ENCODE measurements at regions not wholly inside any gene's neighbourhood (a gene's known extent, or its start where the extent isn't known, plus 50 kb on each side); places are given as distances from the start of the nearest gene placed in this dataset.
"Not testable (repeated sequence)": the region's sequence is repeated elsewhere in the genome, so short reads cannot be mapped to it uniquely, and the experiment has no call there.

GRCh38 chr6:86730772-86731171 is 206.6 kb upstream of the HTR1E start:
- DNase-seq: not testable (repeated sequence)

GRCh38 chr6:86730216-86730615 is 207.1 kb upstream of the HTR1E start:
- DNase-seq: no peak

- DNase-seq: no peak
These were observed 208.4 kb upstream of the HTR1E start for GRCh38 chr6:86728976-86729375.

- no peak for DNase-seq
These were observed 212.6 kb upstream of the HTR1E start for GRCh38 chr6:86724695-86725094.

GRCh38 chr6:86723729-86724128 is 213.6 kb upstream of the HTR1E start:
- no peak for DNase-seq

GRCh38 chr6:86723151-86723550 is 214.2 kb upstream of the HTR1E start:
- DNase-seq: no peak

GRCh38 chr6:86722131-86722530 is 215.2 kb upstream of the HTR1E start:
- no peak for DNase-seq

- DNase-seq: no peak
These were observed 221.7 kb upstream of the HTR1E start for GRCh38 chr6:86715676-86716075.

- DNase-seq: no peak
These were observed 225.3 kb upstream of the HTR1E start for GRCh38 chr6:86712039-86712438.

GRCh38 chr6:86707545-86708120 is 229.7 kb upstream of the HTR1E start:
- DNase-seq: no peak

- DNase-seq: peak; percentile 3
These were observed 230.9 kb upstream of the HTR1E start for GRCh38 chr6:86706449-86706848.

- DNase-seq: not testable (repeated sequence)
These were observed 236.1 kb upstream of the HTR1E start for GRCh38 chr6:86701228-86701627.

GRCh38 chr6:86686496-86686895 is 250.8 kb upstream of the HTR1E start:
- no peak for DNase-seq

GRCh38 chr6:86685230-86685797 is 252.0 kb upstream of the HTR1E start:
- no peak for DNase-seq

- DNase-seq: no peak
These were observed 254.0 kb upstream of the HTR1E start for GRCh38 chr6:86683132-86683908.

GRCh38 chr6:86682297-86682696 is 255.0 kb upstream of the HTR1E start:
- DNase-seq: no peak

GRCh38 chr6:86681140-86681539 is 256.2 kb upstream of the HTR1E start:
- DNase-seq: not testable (repeated sequence)

- DNase-seq: not testable (repeated sequence)
These were observed 265.2 kb upstream of the HTR1E start for GRCh38 chr6:86672125-86672524.

GRCh38 chr6:86657192-86657591 is 280.1 kb upstream of the HTR1E start:
- DNase-seq: no peak

- no peak for DNase-seq
These were observed 308.2 kb upstream of the HTR1E start for GRCh38 chr6:86629123-86629522.

- no peak for DNase-seq
These were observed 317.9 kb upstream of the HTR1E start for GRCh38 chr6:86619428-86619827.

GRCh38 chr6:86615299-86615698 is 322.0 kb upstream of the HTR1E start:
- DNase-seq: no peak

- DNase-seq: no peak
These were observed 327.6 kb upstream of the HTR1E start for GRCh38 chr6:86609549-86610388.

Data from activated CD4-positive, alpha-beta T cell treated with anti-CD3 and anti-CD28 coated beads for 48 hours (primary cell).